ENCODE measurements at regions not wholly inside any gene's neighbourhood (a gene's known extent, or its start where the extent isn't known, plus 50 kb on each side); places are given as distances from the start of the nearest gene placed in this dataset.

- no peak for DNase-seq (ENCODE audit: low spot score)
- TF ChIP-seq CTCF (IDR thresholded peaks at IDR 0.05) = no peak
- ATAC-seq (ENCODE audit: low FRiP score) = no peak
These were observed 261.6 kb upstream of the TTC14 start for GRCh38 chr3:180340395-180340794.

- DNase-seq (ENCODE audit: low spot score) = no peak
- TF ChIP-seq CTCF (IDR thresholded peaks at IDR 0.05) = no peak
- ATAC-seq (ENCODE audit: low FRiP score) = no peak
These were observed 260.4 kb upstream of the TTC14 start for GRCh38 chr3:180341516-180341915.

GRCh38 chr3:180351601-180352000, 250.4 kb upstream of the TTC14 start:
- DNase-seq (ENCODE audit: low spot score) (no peak), ATAC-seq (ENCODE audit: low FRiP score) (no peak)
- no peak for TF ChIP-seq CTCF (IDR thresholded peaks at IDR 0.05)

- ATAC-seq (ENCODE audit: low FRiP score) (no peak), DNase-seq (ENCODE audit: low spot score) (no peak)
- no peak for TF ChIP-seq CTCF (IDR thresholded peaks at IDR 0.05)
These were observed 249.7 kb upstream of the TTC14 start for GRCh38 chr3:180352261-180352660.

- DNase-seq (ENCODE audit: low spot score) (no peak), ATAC-seq (ENCODE audit: low FRiP score) (no peak)
- TF ChIP-seq CTCF (IDR thresholded peaks at IDR 0.05) = no peak
These were observed 247.7 kb upstream of the TTC14 start for GRCh38 chr3:180354214-180354613.

GRCh38 chr3:180358179-180358578, 243.8 kb upstream of the TTC14 start:
- DNase-seq (ENCODE audit: low spot score) (no peak), ATAC-seq (ENCODE audit: low FRiP score) (no peak)
- no peak for TF ChIP-seq CTCF (IDR thresholded peaks at IDR 0.05)

GRCh38 chr3:180359061-180359952, 242.7 kb upstream of the TTC14 start:
- DNase-seq (ENCODE audit: low spot score) = no peak
- no peak for TF ChIP-seq CTCF (IDR thresholded peaks at IDR 0.05)
- ATAC-seq (ENCODE audit: low FRiP score) = no peak
